Large intestine (tissue), 3 donors: ENCODE measurements at regions not wholly inside any gene's neighbourhood (a gene's known extent, or its start where the extent isn't known, plus 50 kb on each side); places are given as distances from the start of the nearest gene placed in this dataset.
"Not testable (repeated sequence)": the region's sequence is repeated elsewhere in the genome, so short reads cannot be mapped to it uniquely, and the experiment has no call there.

Experiments
- DNase-seq, 2 donors: peaks; one replicate each; pipeline versions ENCODE4 v3.0.0 to v3.0.0-alpha.2; 2013
- H3K27ac ChIP-seq: one replicate; pipeline ENCODE4 v1.5.1; 2013; ENCODE audit warnings: low read length
- H3K27me3 ChIP-seq: 2 replicates; pipeline ENCODE4 v1.6.1; 2013; ENCODE audit warnings: low read length; ENCODE audit not compliant: control insufficient read depth, insufficient read depth
- H3K36me3 ChIP-seq: 2 replicates; pipeline ENCODE4 v1.6.1; 2013; ENCODE audit warnings: low read length; ENCODE audit not compliant: control insufficient read depth, insufficient read depth
- H3K4me1 ChIP-seq: one replicate; pipeline ENCODE4 v1.6.1; 2013; ENCODE audit warnings: low read length; ENCODE audit not compliant: control insufficient read depth, insufficient read depth
- H3K4me3 ChIP-seq: one replicate; pipeline ENCODE4 v1.5.1; 2013; ENCODE audit warnings: low read length
- H3K9me3 ChIP-seq: one replicate; pipeline ENCODE4 v1.6.1; 2013; ENCODE audit warnings: mild to moderate bottlenecking, low read depth, low read length, moderate library complexity; ENCODE audit not compliant: control insufficient read depth
- WGBS: methylation state at CpG from one replicate; pipeline ENCODE4 v1.1.5; 2013; ENCODE audit warnings: low lambda C conversion rate; ENCODE audit not compliant: insufficient coverage; 5-methylcytosine and 5-hydroxymethylcytosine counted together

DNA sequence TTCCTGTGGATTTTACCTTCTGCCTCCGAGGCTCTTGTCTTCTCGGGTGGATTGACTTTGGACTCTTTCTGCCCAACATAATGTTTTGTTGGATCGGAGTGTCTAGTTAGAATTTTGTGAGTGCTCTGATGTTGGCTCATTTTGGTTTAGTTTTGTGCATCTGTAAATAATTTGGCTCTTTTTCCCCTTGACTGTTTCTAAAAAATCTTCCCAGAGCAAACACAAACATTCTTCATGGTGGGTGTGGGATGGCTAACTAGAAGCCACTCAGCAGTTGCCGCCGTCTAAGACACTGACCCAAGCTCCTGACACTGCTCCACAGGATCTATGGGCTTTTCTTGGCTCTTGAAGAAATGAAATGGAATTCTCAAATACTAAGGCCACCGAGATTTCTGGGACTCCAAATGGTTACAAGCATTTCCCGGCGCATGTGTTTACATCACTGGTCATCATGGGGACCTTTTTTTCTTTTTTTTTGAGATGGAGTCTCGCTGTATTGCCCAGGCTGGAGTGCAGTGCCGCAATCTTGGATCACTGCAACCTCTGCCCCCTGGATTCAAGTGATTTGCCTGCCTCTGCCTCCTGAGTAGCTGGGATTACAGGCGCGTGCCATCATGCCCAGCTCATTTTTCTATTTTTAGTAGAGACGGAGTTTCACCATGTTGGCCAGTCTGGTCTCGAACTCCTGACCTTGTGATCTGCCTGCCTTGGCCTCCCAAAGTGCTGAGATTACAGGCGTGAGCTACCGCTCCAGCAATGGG, 92.0 kb upstream of the FRMD1 start:
- Histone ChIP-seq H3K36me3 (no peaks in the 10 kb centered on the region), H3K27me3 (no peaks in the 10 kb centered on the region), H3K4me1 (peaks cover 2% of the 10 kb centered on the region), H3K9me3 (no peaks in the 10 kb centered on the region), H3K27ac (no peak overlapping the region), H3K4me3 (no peak overlapping the region)
- WGBS, result 60% methylated on average over 1 of the region's 16 CpGs
- no peak for DNase-seq

DNA sequence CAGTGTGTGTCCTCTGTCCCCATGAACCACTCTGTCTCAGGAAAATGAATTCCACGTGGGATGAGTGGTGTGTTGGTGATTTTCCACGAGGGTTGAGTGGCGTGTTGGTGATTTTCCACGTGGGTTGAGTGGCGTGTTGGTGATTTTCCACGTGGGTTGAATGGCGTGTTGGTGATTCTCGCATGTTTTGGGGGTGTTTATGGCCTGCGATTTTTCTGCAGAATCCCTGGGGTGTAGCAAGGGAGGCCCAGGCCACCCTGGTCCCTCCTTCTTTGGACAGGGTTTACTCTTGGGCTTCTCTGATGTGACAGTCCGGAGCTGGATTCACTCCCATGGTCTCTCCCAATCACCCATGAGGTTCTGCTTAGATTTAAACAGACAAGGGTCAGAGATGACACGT, 90.6 kb upstream of the FRMD1 start:
- no peak for DNase-seq
- H3K27me3 ChIP-seq, result no peaks in the 10 kb centered on the region
- no peak overlapping the region for H3K4me3 ChIP-seq
- no peaks in the 10 kb centered on the region for H3K36me3 ChIP-seq
- no CpG with 5 or more reads among the region's 11 CpGs for WGBS
- peaks cover 2% of the 10 kb centered on the region for H3K4me1 ChIP-seq
- no peak overlapping the region for H3K27ac ChIP-seq
- H3K9me3 ChIP-seq, result no peaks in the 10 kb centered on the region

DNA sequence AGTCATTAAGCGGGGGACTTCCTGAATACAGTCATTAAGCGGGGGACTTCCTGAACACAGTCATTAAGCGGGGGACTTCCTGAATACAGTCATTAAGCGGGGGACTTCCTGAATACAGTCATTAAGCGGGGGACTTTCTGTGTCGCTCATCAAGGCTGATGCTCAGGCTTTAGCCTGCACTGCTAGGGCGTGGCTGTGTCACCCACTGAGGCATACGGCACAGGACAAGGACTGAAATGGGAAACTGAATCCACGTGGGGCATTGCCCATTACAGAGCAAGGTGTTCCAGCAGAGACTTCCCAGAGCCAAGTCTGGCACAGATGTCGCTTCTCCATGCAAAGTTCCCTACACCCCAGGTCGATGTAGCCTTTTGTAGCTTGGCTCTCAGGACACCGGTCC, 89.9 kb upstream of the FRMD1 start:
- WGBS, result no CpG with 5 or more reads among the region's 12 CpGs

DNA sequence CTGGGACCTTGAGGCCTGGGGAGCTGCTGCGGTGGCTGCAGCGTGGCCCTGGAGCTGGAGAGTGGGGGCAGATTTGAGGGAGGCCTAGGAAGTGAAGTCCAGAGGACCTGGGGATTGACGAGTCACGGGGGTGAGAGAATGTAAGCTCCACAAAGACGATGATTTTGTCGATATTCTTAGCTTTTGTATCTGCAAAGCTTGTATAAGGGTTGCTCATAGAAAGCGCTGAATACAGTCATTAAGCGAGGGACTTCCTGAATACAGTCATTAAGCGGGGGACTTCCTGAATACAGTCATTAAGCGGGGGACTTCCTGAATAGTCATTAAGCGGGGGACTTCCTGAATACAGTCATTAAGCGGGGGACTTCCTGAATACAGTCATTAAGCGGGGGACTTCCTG, 89.3 kb upstream of the FRMD1 start:
- not testable (repeated sequence) for H3K27me3 ChIP-seq, H3K4me1 ChIP-seq, DNase-seq, H3K27ac ChIP-seq, H3K4me3 ChIP-seq, H3K9me3 ChIP-seq, H3K36me3 ChIP-seq
- 100% methylated on average over 1 of the region's 13 CpGs for WGBS

More for the DNA sequence above, 89.9 kb upstream of the FRMD1 start:
- not testable (repeated sequence) for H3K27ac ChIP-seq, H3K4me1 ChIP-seq, H3K4me3 ChIP-seq, H3K36me3 ChIP-seq, H3K9me3 ChIP-seq, H3K27me3 ChIP-seq
- DNase-seq, result peak in 1 of 2 donors; percentile 46

DNA sequence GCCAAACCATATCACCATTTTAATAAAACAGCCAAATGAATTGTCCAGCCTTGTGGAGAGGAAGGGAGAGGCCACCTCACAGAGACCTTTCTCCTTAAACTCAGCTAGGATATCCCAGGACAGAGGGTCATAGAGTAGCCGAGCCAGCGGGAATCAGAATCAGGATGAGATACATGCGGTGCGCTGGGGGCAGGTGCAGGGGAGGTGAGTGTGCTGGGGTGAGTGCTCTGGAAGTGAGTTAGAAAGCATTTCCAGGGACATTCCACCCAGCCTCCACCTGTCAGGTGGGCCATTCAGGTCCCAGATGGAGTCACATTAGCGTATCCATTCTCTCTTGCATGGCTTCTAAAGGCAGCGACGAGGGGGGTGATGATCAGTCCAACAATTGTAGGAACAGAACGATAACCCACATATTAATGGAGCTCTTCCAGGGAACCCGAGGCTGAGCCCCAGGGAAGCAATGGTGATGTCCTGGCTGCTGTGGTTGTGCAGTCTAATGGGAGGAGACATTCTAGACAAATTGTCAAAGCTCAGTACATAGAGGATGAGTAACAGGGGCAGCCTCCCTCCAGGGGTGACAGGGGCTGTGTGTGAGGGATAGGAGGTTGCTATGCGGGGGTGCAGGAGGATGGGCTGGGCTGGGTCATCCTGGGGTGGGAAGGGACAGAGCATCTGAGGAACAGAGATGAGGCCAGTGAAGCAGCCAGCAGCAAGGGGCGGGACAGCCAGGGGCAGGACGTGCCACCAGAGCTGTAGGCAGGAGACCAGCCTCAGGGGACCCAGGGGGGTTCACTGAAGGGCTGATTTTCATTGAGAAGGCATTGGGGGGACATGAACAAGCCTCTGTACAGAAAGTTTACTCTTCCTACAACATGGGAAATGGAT, 88.7 kb upstream of the FRMD1 start:
- Histone ChIP-seq H3K4me1 (peaks cover 2% of the 10 kb centered on the region), H3K27me3 (no peaks in the 10 kb centered on the region), H3K36me3 (no peaks in the 10 kb centered on the region), H3K9me3 (no peaks in the 10 kb centered on the region), H3K4me3 (no peak overlapping the region), H3K27ac (no peak overlapping the region)
- no peak for DNase-seq
- no CpG with 5 or more reads among the region's 12 CpGs for whole genome bisulfite sequencing

DNA sequence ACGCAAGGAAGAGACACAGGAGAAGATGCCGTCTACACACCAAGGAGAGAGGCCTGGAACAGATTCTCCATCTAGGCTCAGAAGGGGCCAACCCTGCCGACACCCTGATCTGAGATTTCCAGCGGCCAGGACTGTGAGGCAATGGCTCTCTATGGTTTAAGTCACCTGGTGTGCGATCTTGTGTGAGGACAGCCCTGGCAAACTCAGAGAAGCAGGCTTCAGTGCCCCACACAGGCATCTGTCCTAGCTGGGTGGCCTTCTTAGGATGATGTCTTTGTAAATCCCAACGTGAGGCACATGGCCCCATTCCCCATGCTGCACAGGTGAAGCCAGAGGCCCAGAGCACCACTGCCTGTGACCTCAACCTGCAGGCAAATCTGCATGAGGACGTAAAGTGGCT, 87.6 kb upstream of the FRMD1 start:
- H3K36me3 ChIP-seq, result no peaks in the 10 kb centered on the region
- H3K9me3 ChIP-seq, result no peaks in the 10 kb centered on the region
- WGBS, result no CpG with 5 or more reads among the region's 7 CpGs
- no peak overlapping the region for H3K27ac ChIP-seq
- no peaks in the 10 kb centered on the region for H3K27me3 ChIP-seq
- H3K4me3 ChIP-seq, result no peak overlapping the region
- H3K4me1 ChIP-seq, result no peaks in the 10 kb centered on the region
- DNase-seq, result no peak

DNA sequence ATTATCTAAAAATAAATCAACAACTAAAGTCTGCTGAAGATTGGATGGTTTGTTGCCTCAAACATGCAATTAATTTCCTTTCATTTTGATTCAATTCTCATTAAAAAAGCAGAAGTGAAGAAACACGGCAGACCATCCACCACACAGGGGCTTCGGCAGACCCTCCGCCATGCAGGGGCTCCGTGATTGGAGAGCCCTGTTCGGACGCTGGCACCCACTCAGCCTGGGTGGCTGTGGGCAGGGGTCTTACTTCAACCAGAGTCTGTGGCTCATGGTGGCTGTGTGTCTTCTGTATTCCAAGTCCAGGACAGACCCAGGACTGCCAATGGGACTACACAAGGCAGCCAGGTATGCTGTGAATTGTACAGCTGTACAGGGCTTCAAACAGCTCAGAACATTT, 86.9 kb upstream of the FRMD1 start:
- no peaks in the 10 kb centered on the region for H3K4me1 ChIP-seq
- WGBS, result no CpG with 5 or more reads among the region's 6 CpGs
- DNase-seq, result no peak
- H3K27me3 ChIP-seq, result no peaks in the 10 kb centered on the region
- no peaks in the 10 kb centered on the region for H3K9me3 ChIP-seq
- no peaks in the 10 kb centered on the region for H3K36me3 ChIP-seq
- H3K27ac ChIP-seq, result no peak overlapping the region
- no peak overlapping the region for H3K4me3 ChIP-seq

DNA sequence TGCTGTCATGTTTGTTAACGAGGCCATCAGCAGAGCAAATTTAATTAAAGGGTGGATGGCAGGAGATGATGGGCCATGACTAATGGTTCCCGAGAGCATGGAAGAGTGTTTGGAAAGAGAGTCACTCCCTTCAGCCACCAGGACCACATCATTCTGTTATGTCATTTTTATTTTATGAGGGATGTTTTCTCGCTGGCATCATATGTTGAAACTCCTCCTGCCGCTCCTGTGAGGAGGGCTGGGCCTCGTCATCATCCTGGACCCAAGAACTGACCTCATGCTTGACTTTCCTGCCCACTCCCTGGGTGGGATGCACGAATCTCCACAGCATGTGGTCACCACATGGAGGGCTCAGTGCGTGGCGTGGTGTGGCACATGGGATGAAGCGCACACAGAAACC, 86.4 kb upstream of the FRMD1 start:
- H3K4me3 ChIP-seq, result no peak overlapping the region
- H3K27ac ChIP-seq, result no peak overlapping the region
- WGBS, result 64% methylated on average over 2 of the region's 9 CpGs
- no peak for DNase-seq
- no peaks in the 10 kb centered on the region for H3K27me3 ChIP-seq
- H3K9me3 ChIP-seq, result no peaks in the 10 kb centered on the region
- H3K36me3 ChIP-seq, result no peaks in the 10 kb centered on the region
- no peaks in the 10 kb centered on the region for H3K4me1 ChIP-seq

DNA sequence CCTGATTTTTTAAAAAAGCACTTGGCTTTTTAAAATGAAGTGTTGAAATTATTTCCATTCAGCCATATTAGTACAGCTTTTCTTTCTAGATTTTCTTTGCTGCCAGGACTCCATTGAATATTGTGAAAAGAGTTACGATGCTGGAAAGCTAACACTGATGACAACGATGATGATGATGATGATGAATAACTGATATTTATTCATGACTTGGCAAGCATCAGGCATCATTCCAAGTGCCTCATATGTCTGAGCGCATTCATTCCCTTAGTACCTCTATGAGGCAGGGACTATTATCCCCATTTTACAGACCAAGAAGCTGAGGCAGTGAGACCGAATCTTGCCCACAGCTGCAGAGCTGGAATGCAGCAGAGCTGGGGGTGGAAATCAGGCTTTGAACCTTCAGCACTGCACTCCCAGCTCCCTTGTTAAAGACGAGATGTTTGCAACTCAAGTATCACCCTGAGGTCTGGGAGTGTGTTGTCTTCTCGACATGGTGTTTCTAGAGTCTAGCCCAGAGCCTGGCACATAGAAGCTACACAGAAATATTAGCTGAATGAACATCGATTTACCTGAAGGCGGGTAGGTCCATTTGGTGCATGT, 85.5 kb upstream of the FRMD1 start:
- DNase-seq, result no peak
- Histone ChIP-seq H3K4me1 (no peaks in the 10 kb centered on the region), H3K27ac (no peak overlapping the region), H3K27me3 (no peaks in the 10 kb centered on the region), H3K4me3 (no peak overlapping the region), H3K9me3 (no peaks in the 10 kb centered on the region), H3K36me3 (no peaks in the 10 kb centered on the region)
- no CpG with 5 or more reads among the region's 8 CpGs for WGBS

DNA sequence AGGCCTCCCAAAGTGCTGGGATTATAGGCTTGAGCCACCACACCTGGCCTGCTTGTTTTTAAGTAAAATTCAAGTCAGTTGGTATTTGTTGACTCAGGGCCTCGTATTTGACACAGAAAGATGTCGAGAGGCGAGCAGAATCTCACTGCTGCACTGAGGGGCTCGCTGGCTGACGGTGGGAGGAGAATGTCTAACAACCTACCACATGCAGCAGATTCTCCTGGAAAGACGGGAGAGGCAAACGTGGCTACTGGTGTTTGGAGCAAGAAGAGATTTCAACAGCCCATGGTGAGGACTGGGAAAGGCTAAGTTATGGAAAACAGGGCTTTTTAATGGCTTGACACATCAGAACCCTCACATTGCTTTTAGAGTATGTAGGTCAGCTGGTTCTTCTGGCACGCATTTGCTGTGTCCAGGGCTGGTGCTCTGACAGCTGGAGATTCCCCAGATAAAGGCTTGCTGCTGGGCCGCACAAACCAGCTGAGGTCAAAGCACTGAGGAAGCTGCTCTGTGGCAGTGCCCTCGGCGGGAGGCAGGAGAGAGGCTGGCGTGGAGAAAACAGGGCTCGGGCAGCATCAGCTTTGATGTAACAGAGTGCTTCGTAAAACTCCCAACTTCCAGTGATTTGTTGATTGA, 84.2 kb upstream of the FRMD1 start:
- no peak overlapping the region for H3K27ac ChIP-seq
- DNase-seq, result no peak
- WGBS, result 90% methylated on average over 4 of the region's 14 CpGs
- no peaks in the 10 kb centered on the region for H3K9me3 ChIP-seq
- no peaks in the 10 kb centered on the region for H3K27me3 ChIP-seq
- no peak overlapping the region for H3K4me3 ChIP-seq
- H3K4me1 ChIP-seq, result no peaks in the 10 kb centered on the region
- H3K36me3 ChIP-seq, result no peaks in the 10 kb centered on the region
